Breast epithelium (tissue), 4 donors: ENCODE measurements at regions not wholly inside any gene's neighbourhood (a gene's known extent, or its start where the extent isn't known, plus 50 kb on each side); places are given as distances from the start of the nearest gene placed in this dataset.
"Not testable (repeated sequence)": the region's sequence is repeated elsewhere in the genome, so short reads cannot be mapped to it uniquely, and the experiment has no call there.

Experiments used
- DNase-seq, 2 donors: peaks; one replicate each; pipeline ENCODE4 v3.0.0-alpha.2; 2019; ENCODE audit warnings: low spot score in 2 of 2
- H3K27ac ChIP-seq, 2 donors: fragments of 200-600 bp; sonication (generic) in 1 of 2; one replicate each; pipeline ENCODE4 v1.5.1; 2016 to 2019; ENCODE audit warnings: mild to moderate bottlenecking in 1 of 2
- H3K27me3 ChIP-seq, 2 donors: fragments of 200-600 bp; sonication (generic) in 1 of 2; one replicate each; pipeline versions ENCODE4 v1.5.1 to v1.6.0; 2017 to 2019; ENCODE audit warnings: control low read depth in 1 of 2, mild to moderate bottlenecking in 1 of 2
- H3K36me3 ChIP-seq: fragments of 200-600 bp; one replicate; pipeline ENCODE4 v1.5.1; 2019
- H3K4me1 ChIP-seq, 2 donors: fragments of 200-600 bp; sonication (generic); one replicate each; pipeline ENCODE4 v1.5.1; 2016 to 2019; ENCODE audit warnings: control low read depth in 1 of 2
- H3K4me3 ChIP-seq, 3 donors: fragments of 200-600 bp; sonication (generic); 1 replicate in 2 of 3; 2 replicates in 1 of 3; pipeline ENCODE4 v1.5.1; 2016 to 2019; ENCODE audit warnings: mild to moderate bottlenecking in 3 of 3, moderate library complexity in 2 of 3
- H3K9me3 ChIP-seq, 2 donors: fragments of 200-600 bp; sonication (generic) in 1 of 2; one replicate each; pipeline ENCODE4 v1.5.1; 2016 to 2019; ENCODE audit warnings: control low read depth in 1 of 2
- CTCF ChIP-seq, 3 donors: fragments of 450-650 bp; IDR thresholded peaks; one replicate each; pipeline ENCODE4 v1.5.1; 2016 to 2017; ENCODE audit warnings: antibody characterized with exemption in 3 of 3, mild to moderate bottlenecking in 3 of 3, moderate library complexity in 3 of 3
- POLR2A ChIP-seq: fragments of 450-650 bp; IDR thresholded peaks from one replicate; pipeline ENCODE4 v1.6.1; 2016; ENCODE audit warnings: antibody characterized with exemption, mild to moderate bottlenecking, moderate library complexity
- POLR2AphosphoS5 ChIP-seq, 3 donors: sonication (generic); formaldehyde crosslinking; IDR thresholded peaks; one replicate each; pipeline ENCODE4 v1.6.1; 2017; ENCODE audit warnings: antibody characterized with exemption in 3 of 3
- intact Hi-C: fragments of 100-400 bp; cut with DNase I; formaldehyde crosslinking; loops from one replicate; pipeline ENCODE4 v1.15.1; 2023; ENCODE audit warnings: low total_unique reads

DNA sequence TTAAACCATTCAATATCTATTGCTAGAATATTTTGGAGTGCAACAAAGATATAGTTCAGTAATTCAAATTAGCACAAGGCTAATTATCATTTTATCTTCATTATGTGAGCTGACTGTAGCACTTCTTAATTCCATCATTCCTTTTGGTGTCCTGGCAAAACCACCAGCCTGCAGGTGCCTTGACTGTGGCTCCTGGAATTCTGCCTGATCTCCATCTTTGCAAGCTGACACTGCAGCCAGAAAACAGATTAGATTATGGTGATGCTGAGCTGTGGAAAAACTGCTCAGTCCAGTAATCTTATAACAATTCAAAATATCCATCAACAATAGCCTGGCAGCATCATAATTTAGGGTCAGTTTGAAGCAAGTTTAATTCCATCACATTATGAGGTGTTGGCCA lies 919.5 kb downstream of the DTWD2 start:
- Histone ChIP-seq H3K27ac (no peak overlapping the region), H3K4me3 (no peak overlapping the region), H3K4me1 (no peaks in the 10 kb centered on the region), H3K36me3 (no peaks in the 10 kb centered on the region), H3K9me3 (no peaks in the 10 kb centered on the region), H3K27me3 (no peaks in the 10 kb centered on the region)
- intact Hi-C loops = no loop called here
- TF ChIP-seq POLR2AphosphoS5 (IDR thresholded peaks at IDR 0.05) (no peak), CTCF (IDR thresholded peaks at IDR 0.05) (no peak), POLR2A (no peak)
- DNase-seq = no peak

DNA sequence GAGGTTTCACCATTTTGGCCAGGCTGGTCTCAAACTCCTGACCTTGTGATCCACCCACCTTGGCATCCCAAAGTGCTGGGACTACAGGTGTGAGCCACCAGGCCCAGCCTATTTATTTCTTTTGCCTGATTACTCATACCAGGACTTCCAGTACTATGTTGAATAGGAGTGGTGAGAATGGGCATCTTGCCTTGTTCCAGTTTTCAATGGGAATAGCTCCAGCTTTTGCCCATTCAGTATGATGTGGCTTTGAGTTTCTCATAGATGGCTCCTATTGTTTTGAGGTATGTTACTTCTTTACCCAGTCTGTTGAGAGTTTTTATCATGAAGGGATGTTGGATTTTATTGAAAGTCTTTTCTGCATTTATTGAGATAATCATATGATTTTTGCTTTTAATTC lies 924.5 kb downstream of the DTWD2 start:
- DNase-seq, H3K27me3 ChIP-seq, H3K36me3 ChIP-seq, H3K4me1 ChIP-seq, H3K9me3 ChIP-seq, H3K27ac ChIP-seq, intact Hi-C loops, H3K4me3 ChIP-seq: not testable (repeated sequence)

DNA sequence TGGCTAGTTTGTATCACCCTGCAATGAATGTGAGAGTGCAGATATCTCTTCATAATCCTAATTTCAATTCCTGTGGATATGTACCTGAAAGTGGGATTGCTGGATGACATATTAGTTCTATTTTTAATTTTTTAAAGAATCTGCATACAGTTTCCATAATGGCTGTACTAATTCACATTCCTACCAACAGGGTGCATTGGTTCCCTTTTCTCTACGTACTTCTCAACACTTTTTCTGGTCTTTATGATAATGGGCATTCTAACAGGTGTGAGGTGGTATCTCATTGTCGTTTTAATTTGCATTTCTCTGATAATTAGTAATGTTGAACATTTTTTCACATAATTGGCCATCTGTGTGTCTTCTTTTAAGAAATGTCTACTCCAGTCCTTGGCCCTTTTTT lies 927.5 kb downstream of the DTWD2 start:
- no peak for DNase-seq
- Histone ChIP-seq H3K27ac (no peak overlapping the region), H3K36me3 (no peaks in the 10 kb centered on the region), H3K4me3 (no peak overlapping the region), H3K4me1 (no peaks in the 10 kb centered on the region), H3K27me3 (no peaks in the 10 kb centered on the region), H3K9me3 (no peaks in the 10 kb centered on the region)
- intact Hi-C loops = no loop called here
- TF ChIP-seq POLR2A (no peak), CTCF (IDR thresholded peaks at IDR 0.05) (no peak), POLR2AphosphoS5 (IDR thresholded peaks at IDR 0.05) (no peak)

GRCh38 chr5:118052503-118052902 lies 935.8 kb downstream of the DTWD2 start:
- H3K36me3 ChIP-seq = no peaks in the 10 kb centered on the region
- TF ChIP-seq CTCF (IDR thresholded peaks at IDR 0.05) (no peak), POLR2AphosphoS5 (IDR thresholded peaks at IDR 0.05) (no peak), POLR2A (no peak)
- DNase-seq = no peak
- no peaks in the 10 kb centered on the region for H3K27me3 ChIP-seq
- H3K27ac ChIP-seq = no peak overlapping the region
- no peak overlapping the region for H3K4me3 ChIP-seq
- intact Hi-C loops = no loop called here
- H3K4me1 ChIP-seq = no peaks in the 10 kb centered on the region
- H3K9me3 ChIP-seq = peaks cover 0 to 7% of the 10 kb centered on the region in 2 donors

GRCh38 chr5:118044169-118044568 lies 944.2 kb downstream of the DTWD2 start:
- no peak overlapping the region for H3K4me3 ChIP-seq
- no peak overlapping the region for H3K27ac ChIP-seq
- DNase-seq = no peak
- H3K36me3 ChIP-seq = no peaks in the 10 kb centered on the region
- H3K4me1 ChIP-seq = no peaks in the 10 kb centered on the region
- TF ChIP-seq POLR2A (no peak), CTCF (IDR thresholded peaks at IDR 0.05) (no peak), POLR2AphosphoS5 (IDR thresholded peaks at IDR 0.05) (no peak)
- no peaks in the 10 kb centered on the region for H3K27me3 ChIP-seq
- H3K9me3 ChIP-seq = no peaks in the 10 kb centered on the region
- intact Hi-C loops = no loop called here

- no peak for TF ChIP-seq POLR2A
- TF ChIP-seq CTCF (IDR thresholded peaks at IDR 0.05) = no peak
- TF ChIP-seq POLR2AphosphoS5 (IDR thresholded peaks at IDR 0.05) = no peak
- Histone ChIP-seq H3K27ac (no peak overlapping the region), H3K27me3 (no peaks in the 10 kb centered on the region), H3K4me3 (no peak overlapping the region), H3K36me3 (no peaks in the 10 kb centered on the region), H3K9me3 (no peaks in the 10 kb centered on the region), H3K4me1 (no peaks in the 10 kb centered on the region)
- intact Hi-C loops = no loop called here
- DNase-seq = no peak
These were observed 944.8 kb downstream of the DTWD2 start for GRCh38 chr5:118043531-118043930.
